HL-60 (cell line): ENCODE measurements at regions not wholly inside any gene's neighbourhood (a gene's known extent, or its start where the extent isn't known, plus 50 kb on each side); places are given as distances from the start of the nearest gene placed in this dataset.
A peak's percentile ranks its signal among the peaks of the same experiment; 100 is the strongest.

Source experiments
- DNase-seq, 2 experiments: peaks; one replicate each; pipeline ENCODE4 v3.0.0-alpha.2; 2010 to 2020; ENCODE audit warnings: low read depth in 1 of 2, low spot score in 1 of 2
- H3K27ac ChIP-seq: fragments of 250-450 bp; sonication (Bioruptor Pico); replicated peaks from 2 replicates; pipeline ENCODE4 v1.5.1; 2020; ENCODE audit warnings: mild to moderate bottlenecking, moderate library complexity
- H3K27me3 ChIP-seq: fragments of 250-450 bp; sonication (Bioruptor Pico); 2 replicates; pipeline ENCODE4 v1.5.1; 2021; ENCODE audit warnings: mild to moderate bottlenecking, moderate library complexity; ENCODE audit not compliant: insufficient read depth, poor library complexity, severe bottlenecking
- H3K4me3 ChIP-seq: replicated peaks from 2 replicates; pipeline ENCODE4 v1.5.1; 2011; ENCODE audit warnings: mild to moderate bottlenecking, control low read depth, low read length; ENCODE audit not compliant: insufficient read depth
- CTCF ChIP-seq: IDR thresholded peaks from one replicate; pipeline ENCODE4 v1.5.1; 2011; ENCODE audit warnings: low read length, control low read depth, inconsistent platforms; ENCODE audit not compliant: insufficient read depth
- GABPA ChIP-seq: IDR thresholded peaks from 2 replicates; pipeline ENCODE4 v1.6.1; 2012; ENCODE audit warnings: low read depth
- POLR2AphosphoS5 ChIP-seq: IDR thresholded peaks from 2 replicates; pipeline ENCODE4 v1.6.1; 2012; ENCODE audit warnings: low read depth
- SPI1 ChIP-seq: IDR thresholded peaks from 2 replicates; pipeline ENCODE4 v1.6.1; 2012; ENCODE audit warnings: low read depth, mild to moderate bottlenecking, borderline replicate concordance
- TF ChIP-seq, protein P1 (sequence below): IDR thresholded peaks from 2 replicates; pipeline ENCODE4 v1.6.1; 2012; ENCODE audit warnings: low read depth; ENCODE audit not compliant: insufficient replicate concordance

- Histone ChIP-seq H3K27ac (no peak overlapping the region), H3K4me3 (no peak overlapping the region), H3K27me3 (no peaks in the 10 kb centered on the region)
- DNase-seq, result no peak
- TF ChIP-seq SPI1 (no peak), CTCF (no peak), GABPA (no peak), POLR2AphosphoS5 (no peak)
- TF ChIP-seq, protein P1, sequence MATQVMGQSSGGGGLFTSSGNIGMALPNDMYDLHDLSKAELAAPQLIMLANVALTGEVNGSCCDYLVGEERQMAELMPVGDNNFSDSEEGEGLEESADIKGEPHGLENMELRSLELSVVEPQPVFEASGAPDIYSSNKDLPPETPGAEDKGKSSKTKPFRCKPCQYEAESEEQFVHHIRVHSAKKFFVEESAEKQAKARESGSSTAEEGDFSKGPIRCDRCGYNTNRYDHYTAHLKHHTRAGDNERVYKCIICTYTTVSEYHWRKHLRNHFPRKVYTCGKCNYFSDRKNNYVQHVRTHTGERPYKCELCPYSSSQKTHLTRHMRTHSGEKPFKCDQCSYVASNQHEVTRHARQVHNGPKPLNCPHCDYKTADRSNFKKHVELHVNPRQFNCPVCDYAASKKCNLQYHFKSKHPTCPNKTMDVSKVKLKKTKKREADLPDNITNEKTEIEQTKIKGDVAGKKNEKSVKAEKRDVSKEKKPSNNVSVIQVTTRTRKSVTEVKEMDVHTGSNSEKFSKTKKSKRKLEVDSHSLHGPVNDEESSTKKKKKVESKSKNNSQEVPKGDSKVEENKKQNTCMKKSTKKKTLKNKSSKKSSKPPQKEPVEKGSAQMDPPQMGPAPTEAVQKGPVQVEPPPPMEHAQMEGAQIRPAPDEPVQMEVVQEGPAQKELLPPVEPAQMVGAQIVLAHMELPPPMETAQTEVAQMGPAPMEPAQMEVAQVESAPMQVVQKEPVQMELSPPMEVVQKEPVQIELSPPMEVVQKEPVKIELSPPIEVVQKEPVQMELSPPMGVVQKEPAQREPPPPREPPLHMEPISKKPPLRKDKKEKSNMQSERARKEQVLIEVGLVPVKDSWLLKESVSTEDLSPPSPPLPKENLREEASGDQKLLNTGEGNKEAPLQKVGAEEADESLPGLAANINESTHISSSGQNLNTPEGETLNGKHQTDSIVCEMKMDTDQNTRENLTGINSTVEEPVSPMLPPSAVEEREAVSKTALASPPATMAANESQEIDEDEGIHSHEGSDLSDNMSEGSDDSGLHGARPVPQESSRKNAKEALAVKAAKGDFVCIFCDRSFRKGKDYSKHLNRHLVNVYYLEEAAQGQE, result no peak
Measured at GRCh38 chr9:108286638-108287206, 569.1 kb downstream of the ACTL7B start.

DNA sequence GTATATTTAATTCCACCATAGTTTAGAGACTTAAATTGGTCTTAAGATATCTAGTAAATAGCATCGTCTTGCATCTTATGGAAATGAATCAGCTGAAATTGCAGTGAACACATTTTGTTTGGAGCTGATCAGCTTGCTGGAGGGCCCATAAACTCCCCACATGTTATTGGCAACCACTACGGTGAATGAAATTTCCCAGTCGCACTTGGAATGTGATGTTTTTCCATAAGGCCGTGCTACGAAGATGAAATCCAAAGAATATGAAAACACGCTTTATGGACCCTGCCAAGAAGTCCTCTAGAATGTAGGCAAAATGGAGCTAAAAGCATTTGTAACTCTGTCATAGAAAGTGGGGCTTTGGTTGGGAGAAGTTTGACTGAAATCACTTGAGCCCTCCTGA lies 572.1 kb downstream of the ACTL7B start:
- DNase-seq, result no peak
- H3K4me3 ChIP-seq, result no peak overlapping the region
- no peak overlapping the region for H3K27ac ChIP-seq
- no peak for TF ChIP-seq SPI1
- no peak for TF ChIP-seq POLR2AphosphoS5
- H3K27me3 ChIP-seq, result no peaks in the 10 kb centered on the region

- Histone ChIP-seq H3K27ac (no peak overlapping the region), H3K4me3 (no peak overlapping the region), H3K27me3 (no peaks in the 10 kb centered on the region)
- no peak for DNase-seq
- no peak for TF ChIP-seq GABPA
- peak; percentile 28 for TF ChIP-seq CTCF
Measured at GRCh38 chr9:108282872-108283271, 572.9 kb downstream of the ACTL7B start.

DNA sequence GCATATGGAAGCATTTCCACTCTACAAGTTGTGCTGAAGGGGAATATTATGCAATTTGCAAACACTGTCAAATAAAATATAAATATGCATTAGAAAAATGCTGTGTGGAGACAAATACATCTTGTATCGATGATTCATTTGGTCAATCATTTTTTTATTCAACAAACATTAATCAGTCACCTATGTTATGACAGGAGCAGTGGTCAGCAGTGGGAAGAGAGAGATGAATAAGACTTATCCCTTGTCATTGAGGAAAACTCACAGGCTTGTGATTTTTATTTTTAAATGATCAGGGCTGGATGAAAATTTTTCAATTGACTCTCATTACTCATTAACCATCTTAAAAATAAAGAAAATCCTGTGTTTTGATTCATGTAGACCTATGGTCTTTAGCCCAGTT lies 574.1 kb downstream of the ACTL7B start:
- TF ChIP-seq, protein P1, result no peak
- TF ChIP-seq CTCF (no peak), SPI1 (no peak), GABPA (no peak), POLR2AphosphoS5 (no peak)
- Histone ChIP-seq H3K27me3 (no peaks in the 10 kb centered on the region), H3K4me3 (no peak overlapping the region), H3K27ac (no peak overlapping the region)
- DNase-seq, result no peak
